CD14-positive monocyte (primary cell): ENCODE measurements at regions not wholly inside any gene's neighbourhood (a gene's known extent, or its start where the extent isn't known, plus 50 kb on each side); places are given as distances from the start of the nearest gene placed in this dataset.

Source experiments
- DNase-seq, 3 donors: peaks; one replicate each; pipeline ENCODE4 v3.0.0-alpha.2; 2011 to 2022
- H2AFZ ChIP-seq: 2 replicates; pipeline ENCODE4 v1.6.0; 2012; ENCODE audit warnings: mild to moderate bottlenecking, low read depth, low read length, inconsistent platforms; ENCODE audit not compliant: insufficient read depth, poor library complexity, severe bottlenecking
- H3K27ac ChIP-seq, 2 donors: 1 replicate in 1 of 2; 2 replicates in 1 of 2; pipeline ENCODE4 v1.5.1; 2012 to 2013; ENCODE audit warnings: low read length in 2 of 2, control low read depth in 1 of 2, inconsistent platforms in 1 of 2, low read depth in 1 of 2, mild to moderate bottlenecking in 1 of 2
- H3K27me3 ChIP-seq, 2 donors: one replicate each; pipeline versions ENCODE4 v1.6.0 to v1.6.1; 2011 to 2013; ENCODE audit warnings: low read length in 2 of 2; ENCODE audit not compliant: control insufficient read depth in 2 of 2, insufficient read depth in 2 of 2
- H3K36me3 ChIP-seq, 2 donors: replicated peaks in 1 of 2; 1 replicate in 1 of 2; 2 replicates in 1 of 2; pipeline versions ENCODE4 v1.5.1 to v1.6.1; 2012 to 2013; ENCODE audit warnings: low read length in 2 of 2, control low read depth in 1 of 2, inconsistent platforms in 1 of 2, mild to moderate bottlenecking in 1 of 2; ENCODE audit not compliant: insufficient read depth in 2 of 2, control insufficient read depth in 1 of 2
- H3K4me1 ChIP-seq, 2 donors: 1 replicate in 1 of 2; 2 replicates in 1 of 2; pipeline versions ENCODE4 v1.5.1 to v1.6.1; 2012 to 2013; ENCODE audit warnings: low read length in 2 of 2, control low read depth in 1 of 2, inconsistent platforms in 1 of 2, mild to moderate bottlenecking in 1 of 2, moderate library complexity in 1 of 2; ENCODE audit not compliant: insufficient read depth in 2 of 2, control insufficient read depth in 1 of 2
- H3K4me2 ChIP-seq: replicated peaks from 2 replicates; pipeline ENCODE3; 2012; ENCODE audit warnings: low read length, moderate library complexity, mild to moderate bottlenecking; ENCODE audit not compliant: poor library complexity, severe bottlenecking; ENCODE audit errors: extremely low read depth
- H3K4me3 ChIP-seq, 3 experiments: fragments of 200-600 bp in 1 of 3; sonication (generic) in 1 of 3; replicated peaks in 1 of 3; 1 replicate in 2 of 3; 2 replicates in 1 of 3; pipeline ENCODE4 v1.5.1; 2011 to 2013; ENCODE audit warnings: low read length in 3 of 3, mild to moderate bottlenecking in 3 of 3, control low read depth in 2 of 3, low read depth in 2 of 3, inconsistent platforms in 1 of 3, moderate library complexity in 1 of 3
- H3K79me2 ChIP-seq: 2 replicates; pipeline ENCODE4 v1.6.0; 2012; ENCODE audit warnings: mild to moderate bottlenecking, control low read depth, inconsistent platforms, low read length, moderate library complexity; ENCODE audit not compliant: insufficient read depth
- H3K9ac ChIP-seq: 2 replicates; pipeline ENCODE4 v1.6.0; 2017; ENCODE audit warnings: low read length, mild to moderate bottlenecking; ENCODE audit not compliant: insufficient read depth, poor library complexity, severe bottlenecking
- H3K9me3 ChIP-seq, 2 donors: replicated peaks in 1 of 2; 1 replicate in 1 of 2; 2 replicates in 1 of 2; pipeline versions ENCODE4 v1.5.1 to v1.6.1; 2012 to 2013; ENCODE audit warnings: low read length in 2 of 2, control low read depth in 1 of 2; ENCODE audit not compliant: control insufficient read depth in 1 of 2, insufficient read depth in 1 of 2
- H4K20me1 ChIP-seq: 2 replicates; pipeline ENCODE4 v1.6.0; 2012; ENCODE audit warnings: mild to moderate bottlenecking, low read length, control low read depth, moderate library complexity; ENCODE audit not compliant: insufficient read depth
- H3K27ac Mint-ChIP-seq, 7 donors: one replicate each; pipeline ENCODE4 v1.8.0; 2020; ENCODE audit warnings: mild to moderate bottlenecking in 7 of 7, mixed read lengths in 7 of 7, moderate library complexity in 6 of 7, inconsistent platforms in 2 of 7
- H3K27me3 Mint-ChIP-seq, 3 donors: one replicate each; pipeline ENCODE4 v1.8.0; 2021 to 2022; ENCODE audit warnings: low read depth in 3 of 3, mild to moderate bottlenecking in 3 of 3, mixed read lengths in 3 of 3, moderate library complexity in 3 of 3, inconsistent platforms in 1 of 3
- H3K36me3 Mint-ChIP-seq, 2 donors: one replicate each; pipeline ENCODE4 v1.8.0; 2020; ENCODE audit warnings: mixed read lengths in 2 of 2, inconsistent platforms in 1 of 2, mild to moderate bottlenecking in 1 of 2
- H3K4me1 Mint-ChIP-seq: one replicate; pipeline ENCODE4 v1.8.0; 2020; ENCODE audit warnings: mild to moderate bottlenecking, mixed read lengths
- H3K4me3 Mint-ChIP-seq, 2 donors: one replicate each; pipeline ENCODE4 v1.8.0; 2020; ENCODE audit warnings: mild to moderate bottlenecking in 2 of 2, mixed read lengths in 2 of 2, moderate library complexity in 1 of 2
- H3K9me3 Mint-ChIP-seq, 7 donors: one replicate each; pipeline ENCODE4 v1.8.0; 2020 to 2022; ENCODE audit warnings: mixed read lengths in 7 of 7, mild to moderate bottlenecking in 6 of 7, moderate library complexity in 6 of 7, inconsistent platforms in 2 of 7
- WGBS: methylation state at CpG from one replicate; pipeline ENCODE4 v1.1.5; 2013; ENCODE audit warnings: missing lambda C conversion rate; ENCODE audit not compliant: insufficient coverage; 5-methylcytosine and 5-hydroxymethylcytosine counted together
- intact Hi-C, 2 donors: fragments of 100-400 bp; cut with micrococcal nuclease; formaldehyde crosslinking; loops; one replicate each; pipeline versions ENCODE4 v1.15.0 to v1.15.1; 2023
- TF ChIP-seq, protein P1 (sequence below): fragments of 200-600 bp; IDR thresholded peaks from one replicate; pipeline ENCODE4 v1.8.0; 2022; ENCODE audit warnings: antibody characterized with exemption, mild to moderate bottlenecking

DNA sequence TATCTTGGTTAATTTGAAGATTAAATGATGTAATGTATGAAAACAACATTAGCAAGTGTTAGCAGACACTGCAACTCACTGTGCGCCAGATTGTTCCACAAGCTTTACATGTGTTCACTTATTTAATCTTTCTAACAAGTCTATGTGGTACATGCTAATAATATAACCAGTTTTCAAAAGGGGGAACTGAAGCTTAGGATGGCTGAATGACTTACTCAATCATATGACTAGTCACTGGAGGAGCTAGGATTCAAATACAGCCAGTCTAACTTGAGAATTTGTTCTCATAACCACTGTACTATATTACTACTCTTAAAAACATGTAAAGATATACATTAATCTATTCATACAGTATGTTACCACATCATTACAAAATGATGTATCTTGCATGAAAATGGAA is 60.5 kb upstream of the LRIG3 start:
- WGBS, result no CpG with 5 or more reads among the region's 1 CpG
- H3K4me1 ChIP-seq, result no peaks in the 10 kb centered on the region
- H2AFZ ChIP-seq, result no peak overlapping the region
- Mint-ChIP-seq H3K4me1 (no peaks in the 10 kb centered on the region), H3K9me3 (peaks cover 2 to 6% (median 4%) of the 10 kb centered on the region in 7 donors), H3K27ac (no peak overlapping the region), H3K36me3 (no peaks in the 10 kb centered on the region), H3K4me3 (no peak overlapping the region), H3K27me3 (peaks cover 0 to 2% (median 1%) of the 10 kb centered on the region in 3 donors)
- no peaks in the 10 kb centered on the region for H3K79me2 ChIP-seq
- TF ChIP-seq, protein P1, sequence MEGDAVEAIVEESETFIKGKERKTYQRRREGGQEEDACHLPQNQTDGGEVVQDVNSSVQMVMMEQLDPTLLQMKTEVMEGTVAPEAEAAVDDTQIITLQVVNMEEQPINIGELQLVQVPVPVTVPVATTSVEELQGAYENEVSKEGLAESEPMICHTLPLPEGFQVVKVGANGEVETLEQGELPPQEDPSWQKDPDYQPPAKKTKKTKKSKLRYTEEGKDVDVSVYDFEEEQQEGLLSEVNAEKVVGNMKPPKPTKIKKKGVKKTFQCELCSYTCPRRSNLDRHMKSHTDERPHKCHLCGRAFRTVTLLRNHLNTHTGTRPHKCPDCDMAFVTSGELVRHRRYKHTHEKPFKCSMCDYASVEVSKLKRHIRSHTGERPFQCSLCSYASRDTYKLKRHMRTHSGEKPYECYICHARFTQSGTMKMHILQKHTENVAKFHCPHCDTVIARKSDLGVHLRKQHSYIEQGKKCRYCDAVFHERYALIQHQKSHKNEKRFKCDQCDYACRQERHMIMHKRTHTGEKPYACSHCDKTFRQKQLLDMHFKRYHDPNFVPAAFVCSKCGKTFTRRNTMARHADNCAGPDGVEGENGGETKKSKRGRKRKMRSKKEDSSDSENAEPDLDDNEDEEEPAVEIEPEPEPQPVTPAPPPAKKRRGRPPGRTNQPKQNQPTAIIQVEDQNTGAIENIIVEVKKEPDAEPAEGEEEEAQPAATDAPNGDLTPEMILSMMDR, result no peak
- H3K27ac ChIP-seq, result no peak overlapping the region
- no peaks in the 10 kb centered on the region for H4K20me1 ChIP-seq
- H3K4me3 ChIP-seq, result no peak overlapping the region
- no peak overlapping the region for H3K4me2 ChIP-seq
- intact Hi-C loops, result no loop called here
- no peaks in the 10 kb centered on the region for H3K36me3 ChIP-seq
- DNase-seq, result no peak
- H3K27me3 ChIP-seq, result no peaks in the 10 kb centered on the region
- H3K9ac ChIP-seq, result no peak overlapping the region
- H3K9me3 ChIP-seq, result no peaks in the 10 kb centered on the region

DNA sequence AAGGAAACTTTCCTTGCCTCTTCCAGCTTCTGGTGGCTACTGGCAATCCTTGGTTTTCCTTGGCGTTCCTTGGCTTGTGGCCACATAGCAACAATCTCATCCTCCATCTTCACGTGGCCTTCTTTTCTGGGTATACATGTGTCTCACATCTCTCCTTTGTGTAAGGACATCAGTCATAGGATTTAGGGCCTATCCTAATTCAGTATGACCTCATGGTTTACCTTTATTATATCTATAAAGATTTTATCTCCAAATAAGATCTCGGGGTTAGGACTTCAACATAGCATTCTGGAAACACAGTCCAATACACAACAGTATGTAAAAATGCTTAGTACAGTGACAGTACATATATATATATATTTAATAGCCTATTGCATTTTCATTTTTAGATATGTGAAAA is 58.4 kb upstream of the LRIG3 start:
- H3K4me3 ChIP-seq, result no peak overlapping the region
- H3K36me3 ChIP-seq, result no peaks in the 10 kb centered on the region
- no peak for DNase-seq

More for the DNA sequence above, 58.4 kb upstream of the LRIG3 start:
- no peaks in the 10 kb centered on the region for H3K36me3 Mint-ChIP-seq
- TF ChIP-seq, protein P1, result no peak
- H3K4me1 ChIP-seq, result no peaks in the 10 kb centered on the region
- no peaks in the 10 kb centered on the region for H3K27me3 ChIP-seq
- no peak overlapping the region for H3K9ac ChIP-seq
- no peak overlapping the region for H3K4me3 Mint-ChIP-seq
- H3K27ac Mint-ChIP-seq, result no peak overlapping the region
- no peaks in the 10 kb centered on the region for H3K4me1 Mint-ChIP-seq
- H3K9me3 ChIP-seq, result no peaks in the 10 kb centered on the region
- no peak overlapping the region for H3K27ac ChIP-seq
- H3K27me3 Mint-ChIP-seq, result peaks cover 0 to 2% (median 0%) of the 10 kb centered on the region in 3 donors
- H3K9me3 Mint-ChIP-seq, result peaks cover 0 to 4% (median 2%) of the 10 kb centered on the region in 7 donors
- no peaks in the 10 kb centered on the region for H3K79me2 ChIP-seq
- no peak overlapping the region for H2AFZ ChIP-seq
- H4K20me1 ChIP-seq, result no peaks in the 10 kb centered on the region
- WGBS, result no CpG with 5 or more reads among the region's 3 CpGs
- no peak overlapping the region for H3K4me2 ChIP-seq
- intact Hi-C loops, result no loop called here
